Esophagus squamous epithelium (tissue), 4 donors: ENCODE measurements at regions not wholly inside any gene's neighbourhood (a gene's known extent, or its start where the extent isn't known, plus 50 kb on each side); places are given as distances from the start of the nearest gene placed in this dataset.

Experiments used
- CTCF ChIP-seq, 6 experiments: fragments of 450-650 bp in 4 of 6; fragments of 200-600 bp in 2 of 6; sonication (generic) in 2 of 6; IDR thresholded peaks; one replicate each; pipeline ENCODE4 v1.5.1; 2016 to 2019; ENCODE audit warnings: antibody characterized with exemption in 6 of 6, mild to moderate bottlenecking in 4 of 6, moderate library complexity in 4 of 6
- POLR2A ChIP-seq, 4 donors: fragments of 450-650 bp; IDR thresholded peaks; one replicate each; pipeline ENCODE4 v1.6.1; 2017; ENCODE audit warnings: antibody characterized with exemption in 4 of 4, mild to moderate bottlenecking in 4 of 4, moderate library complexity in 3 of 4

GRCh38 chr4:71095141-71095540 is 101.7 kb downstream of the DCK start:
- TF ChIP-seq CTCF (IDR thresholded peaks at IDR 0.05) = no peak
- TF ChIP-seq POLR2A (IDR thresholded peaks at IDR 0.05) = no peak
